Mononuclear cell (primary cell): ENCODE measurements at regions not wholly inside any gene's neighbourhood (a gene's known extent, or its start where the extent isn't known, plus 50 kb on each side); places are given as distances from the start of the nearest gene placed in this dataset.

ENCODE experiments used
- H3K27me3 ChIP-seq: 2 replicates; pipeline ENCODE4 v1.6.0; 2011; ENCODE audit warnings: low read length, control low read depth; ENCODE audit not compliant: insufficient read depth
- H3K4me1 ChIP-seq: 2 replicates; pipeline ENCODE4 v1.5.1; 2011; ENCODE audit warnings: mild to moderate bottlenecking, low read length, control low read depth; ENCODE audit not compliant: insufficient read depth
- H3K4me3 ChIP-seq: 2 replicates; pipeline ENCODE4 v1.5.1; 2011; ENCODE audit warnings: mild to moderate bottlenecking, low read length, moderate library complexity
- H3K9me3 ChIP-seq: 2 replicates; pipeline ENCODE4 v1.5.1; 2011; ENCODE audit warnings: low read depth, mild to moderate bottlenecking, control low read depth, low read length

- no peaks in the 10 kb centered on the region for H3K27me3 ChIP-seq
- H3K9me3 ChIP-seq = no peaks in the 10 kb centered on the region
- no peaks in the 10 kb centered on the region for H3K4me1 ChIP-seq
- no peak overlapping the region for H3K4me3 ChIP-seq
Observed at GRCh38 chr18:41444943-41445342, 510.1 kb upstream of the PIK3C3 start.

- no peaks in the 10 kb centered on the region for H3K27me3 ChIP-seq
- H3K4me1 ChIP-seq = no peaks in the 10 kb centered on the region
- no peak overlapping the region for H3K4me3 ChIP-seq
- no peaks in the 10 kb centered on the region for H3K9me3 ChIP-seq
Observed at GRCh38 chr18:41436772-41437171, 518.3 kb upstream of the PIK3C3 start.

- Histone ChIP-seq H3K4me3 (no peak overlapping the region), H3K9me3 (no peaks in the 10 kb centered on the region), H3K4me1 (no peaks in the 10 kb centered on the region), H3K27me3 (no peaks in the 10 kb centered on the region)
Observed at GRCh38 chr18:41418598-41418997, 536.4 kb upstream of the PIK3C3 start.

GRCh38 chr18:41416044-41416443 is 539.0 kb upstream of the PIK3C3 start:
- H3K4me1 ChIP-seq = no peaks in the 10 kb centered on the region
- no peaks in the 10 kb centered on the region for H3K27me3 ChIP-seq
- H3K9me3 ChIP-seq = no peaks in the 10 kb centered on the region
- H3K4me3 ChIP-seq = no peak overlapping the region

GRCh38 chr18:41410006-41410405 is 545.0 kb upstream of the PIK3C3 start:
- Histone ChIP-seq H3K4me1 (no peaks in the 10 kb centered on the region), H3K9me3 (no peaks in the 10 kb centered on the region), H3K27me3 (no peaks in the 10 kb centered on the region), H3K4me3 (no peak overlapping the region)

GRCh38 chr18:41406834-41407233 is 548.2 kb upstream of the PIK3C3 start:
- Histone ChIP-seq H3K4me3 (no peak overlapping the region), H3K4me1 (no peaks in the 10 kb centered on the region), H3K27me3 (no peaks in the 10 kb centered on the region), H3K9me3 (no peaks in the 10 kb centered on the region)

- Histone ChIP-seq H3K9me3 (no peaks in the 10 kb centered on the region), H3K4me1 (no peaks in the 10 kb centered on the region), H3K27me3 (no peaks in the 10 kb centered on the region), H3K4me3 (no peak overlapping the region)
Observed at GRCh38 chr18:41396861-41397260, 558.2 kb upstream of the PIK3C3 start.

GRCh38 chr18:41396211-41396610 is 558.8 kb upstream of the PIK3C3 start:
- H3K9me3 ChIP-seq = no peaks in the 10 kb centered on the region
- H3K27me3 ChIP-seq = no peaks in the 10 kb centered on the region
- no peaks in the 10 kb centered on the region for H3K4me1 ChIP-seq
- H3K4me3 ChIP-seq = no peak overlapping the region

GRCh38 chr18:41395695-41396094 is 559.3 kb upstream of the PIK3C3 start:
- H3K4me1 ChIP-seq = no peaks in the 10 kb centered on the region
- H3K4me3 ChIP-seq = no peak overlapping the region
- H3K9me3 ChIP-seq = no peaks in the 10 kb centered on the region
- H3K27me3 ChIP-seq = no peaks in the 10 kb centered on the region

- H3K27me3 ChIP-seq = no peaks in the 10 kb centered on the region
- H3K4me1 ChIP-seq = no peaks in the 10 kb centered on the region
- no peak overlapping the region for H3K4me3 ChIP-seq
- H3K9me3 ChIP-seq = no peaks in the 10 kb centered on the region
Observed at GRCh38 chr18:41391616-41392595, 563.1 kb upstream of the PIK3C3 start.

GRCh38 chr18:41390309-41390708 is 564.7 kb upstream of the PIK3C3 start:
- Histone ChIP-seq H3K9me3 (no peaks in the 10 kb centered on the region), H3K4me1 (no peaks in the 10 kb centered on the region), H3K4me3 (no peak overlapping the region), H3K27me3 (no peaks in the 10 kb centered on the region)

- no peaks in the 10 kb centered on the region for H3K4me1 ChIP-seq
- H3K9me3 ChIP-seq = no peaks in the 10 kb centered on the region
- no peak overlapping the region for H3K4me3 ChIP-seq
- H3K27me3 ChIP-seq = no peaks in the 10 kb centered on the region
Observed at GRCh38 chr18:41378598-41378997, 576.4 kb upstream of the PIK3C3 start.

GRCh38 chr18:41373612-41374011 is 581.4 kb upstream of the PIK3C3 start:
- Histone ChIP-seq H3K27me3 (no peaks in the 10 kb centered on the region), H3K4me3 (no peak overlapping the region), H3K9me3 (no peaks in the 10 kb centered on the region), H3K4me1 (no peaks in the 10 kb centered on the region)

- H3K9me3 ChIP-seq = no peaks in the 10 kb centered on the region
- H3K4me1 ChIP-seq = no peaks in the 10 kb centered on the region
- H3K27me3 ChIP-seq = no peaks in the 10 kb centered on the region
- H3K4me3 ChIP-seq = no peak overlapping the region
Observed at GRCh38 chr18:41372046-41372665, 582.9 kb upstream of the PIK3C3 start.

- no peak overlapping the region for H3K4me3 ChIP-seq
- H3K4me1 ChIP-seq = no peaks in the 10 kb centered on the region
- H3K9me3 ChIP-seq = no peaks in the 10 kb centered on the region
- no peaks in the 10 kb centered on the region for H3K27me3 ChIP-seq
Observed at GRCh38 chr18:41371156-41372045, 583.6 kb upstream of the PIK3C3 start.
